ENCODE measurements at regions not wholly inside any gene's neighbourhood (a gene's known extent, or its start where the extent isn't known, plus 50 kb on each side); places are given as distances from the start of the nearest gene placed in this dataset.

DNA sequence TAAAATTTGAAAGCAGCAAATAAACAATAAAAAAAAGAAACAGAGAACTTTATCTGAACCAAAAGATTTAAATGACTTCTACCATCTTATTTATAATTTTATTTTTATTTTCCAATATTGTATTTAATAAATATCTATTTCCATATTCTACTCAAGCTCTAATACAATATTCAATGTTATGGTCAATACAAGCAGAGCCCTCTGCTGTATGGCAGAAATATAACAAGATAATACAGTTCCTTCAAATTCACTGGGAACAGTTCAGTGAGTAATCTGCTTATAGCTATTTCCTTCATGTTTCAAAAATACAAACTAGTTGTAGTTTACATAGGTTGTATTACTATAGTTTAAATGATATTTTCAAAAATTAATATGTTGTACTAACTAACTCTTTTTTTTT lies 332.7 kb downstream of the PRDM9 start:
- no peaks in the 10 kb centered on the region for H4K20me1 ChIP-seq (ENCODE audit: insufficient read depth, low read length)
- H2AFZ ChIP-seq (ENCODE audit: low read length): no peak overlapping the region
- no TSS peak for BruUV-seq (replicated peaks)
- 0 out of 2 replicates have a peak, but pooled peaks cover 3% of the 10 kb centered on the region for H3K9me3 ChIP-seq (ENCODE audit: low read length)
- H3K36me3 ChIP-seq (ENCODE audit: insufficient read depth, low read length): no peaks in the 10 kb centered on the region
- ChIA-PET POLR2A (interaction anchor here (0.5 kb wide), 1 partner anchor 174 kb away, joined by 3 read pairs; no protein-coding TSS in a partner anchor), CTCF (ENCODE audit: unreplicated experiment) (no interaction called here)
- H3K27ac ChIP-seq (ENCODE audit: low read depth, low read length, poor library complexity, severe bottlenecking): no peak overlapping the region
- DNase-seq (ENCODE audit: low spot score): no peak
- no peak overlapping the region for H3K4me3 ChIP-seq (ENCODE audit: low read depth, low read length, poor library complexity, severe bottlenecking)
- intact Hi-C loops (cut with micrococcal nuclease; ENCODE audit: unreplicated experiment): no loop called here
- no peaks in the 10 kb centered on the region for H3K4me1 ChIP-seq (ENCODE audit: insufficient read depth, low read length, poor library complexity, severe bottlenecking)
- no peaks in the 10 kb centered on the region for H3K9me2 ChIP-seq (ENCODE audit: insufficient read depth, low read length)
- TF ChIP-seq, protein P1, sequence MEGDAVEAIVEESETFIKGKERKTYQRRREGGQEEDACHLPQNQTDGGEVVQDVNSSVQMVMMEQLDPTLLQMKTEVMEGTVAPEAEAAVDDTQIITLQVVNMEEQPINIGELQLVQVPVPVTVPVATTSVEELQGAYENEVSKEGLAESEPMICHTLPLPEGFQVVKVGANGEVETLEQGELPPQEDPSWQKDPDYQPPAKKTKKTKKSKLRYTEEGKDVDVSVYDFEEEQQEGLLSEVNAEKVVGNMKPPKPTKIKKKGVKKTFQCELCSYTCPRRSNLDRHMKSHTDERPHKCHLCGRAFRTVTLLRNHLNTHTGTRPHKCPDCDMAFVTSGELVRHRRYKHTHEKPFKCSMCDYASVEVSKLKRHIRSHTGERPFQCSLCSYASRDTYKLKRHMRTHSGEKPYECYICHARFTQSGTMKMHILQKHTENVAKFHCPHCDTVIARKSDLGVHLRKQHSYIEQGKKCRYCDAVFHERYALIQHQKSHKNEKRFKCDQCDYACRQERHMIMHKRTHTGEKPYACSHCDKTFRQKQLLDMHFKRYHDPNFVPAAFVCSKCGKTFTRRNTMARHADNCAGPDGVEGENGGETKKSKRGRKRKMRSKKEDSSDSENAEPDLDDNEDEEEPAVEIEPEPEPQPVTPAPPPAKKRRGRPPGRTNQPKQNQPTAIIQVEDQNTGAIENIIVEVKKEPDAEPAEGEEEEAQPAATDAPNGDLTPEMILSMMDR (conservative IDR thresholded peaks at IDR 0.05; ENCODE audit: low read length): 0 out of 2 replicates have a peak, but pooled peaks have one; percentile 23
- no peak for TF ChIP-seq EZH2phosphoT487 (IDR thresholded peaks at IDR 0.05; ENCODE audit: borderline replicate concordance, low read depth, low read length)
- H3K79me2 ChIP-seq (ENCODE audit: insufficient read depth, low read depth, low read length): no peaks in the 10 kb centered on the region
- no peak overlapping the region for H3K4me2 ChIP-seq (ENCODE audit: low read length)

DNA sequence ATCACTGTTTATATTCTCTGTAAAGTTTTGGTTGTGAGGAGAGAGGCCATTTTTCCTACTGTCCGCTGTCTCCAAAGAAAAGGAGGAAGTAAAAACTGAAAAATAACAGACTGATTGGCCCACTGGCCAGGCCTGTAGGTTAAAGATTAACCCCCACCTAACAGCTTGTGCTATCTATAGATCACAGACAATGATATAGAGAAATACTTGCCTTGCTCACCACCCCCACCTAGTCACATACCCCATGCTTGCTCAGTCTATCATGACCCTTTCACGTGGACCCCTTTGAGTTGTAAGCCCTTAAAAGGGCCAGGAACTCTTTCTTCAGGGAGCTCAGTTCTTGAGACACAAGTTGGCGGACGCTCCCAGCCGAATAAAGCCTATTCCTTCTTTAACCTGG lies 357.4 kb downstream of the PRDM9 start:
- no peaks in the 10 kb centered on the region for H3K9me3 ChIP-seq (ENCODE audit: low read length)
- H3K9me2 ChIP-seq (ENCODE audit: insufficient read depth, low read length): no peaks in the 10 kb centered on the region
- no TSS peak for BruUV-seq (replicated peaks)
- no peaks in the 10 kb centered on the region for H3K79me2 ChIP-seq (ENCODE audit: insufficient read depth, low read depth, low read length)
- intact Hi-C loops (cut with micrococcal nuclease; ENCODE audit: unreplicated experiment): no loop called here
- CTCF ChIA-PET (ENCODE audit: unreplicated experiment): no interaction called here
- TF ChIP-seq, protein P1 (conservative IDR thresholded peaks at IDR 0.05; ENCODE audit: low read length): no peak
- no peak for TF ChIP-seq EZH2phosphoT487 (IDR thresholded peaks at IDR 0.05; ENCODE audit: borderline replicate concordance, low read depth, low read length)
- POLR2A ChIA-PET: interaction anchor here (0.7 kb wide), 1 partner anchor 85 kb away, joined by 3 read pairs; no protein-coding TSS in a partner anchor
- H3K4me2 ChIP-seq (ENCODE audit: low read length): no peak overlapping the region
- no peak overlapping the region for H3K4me3 ChIP-seq (ENCODE audit: low read depth, low read length, poor library complexity, severe bottlenecking)
- DNase-seq (ENCODE audit: low spot score): no peak
- H3K27ac ChIP-seq (ENCODE audit: low read depth, low read length, poor library complexity, severe bottlenecking): no peak overlapping the region
- H3K4me1 ChIP-seq (ENCODE audit: insufficient read depth, low read length, poor library complexity, severe bottlenecking): no peaks in the 10 kb centered on the region
- H4K20me1 ChIP-seq (ENCODE audit: insufficient read depth, low read length): no peaks in the 10 kb centered on the region
- H3K36me3 ChIP-seq (ENCODE audit: insufficient read depth, low read length): no peaks in the 10 kb centered on the region
- H2AFZ ChIP-seq (ENCODE audit: low read length): no peak overlapping the region

DNA sequence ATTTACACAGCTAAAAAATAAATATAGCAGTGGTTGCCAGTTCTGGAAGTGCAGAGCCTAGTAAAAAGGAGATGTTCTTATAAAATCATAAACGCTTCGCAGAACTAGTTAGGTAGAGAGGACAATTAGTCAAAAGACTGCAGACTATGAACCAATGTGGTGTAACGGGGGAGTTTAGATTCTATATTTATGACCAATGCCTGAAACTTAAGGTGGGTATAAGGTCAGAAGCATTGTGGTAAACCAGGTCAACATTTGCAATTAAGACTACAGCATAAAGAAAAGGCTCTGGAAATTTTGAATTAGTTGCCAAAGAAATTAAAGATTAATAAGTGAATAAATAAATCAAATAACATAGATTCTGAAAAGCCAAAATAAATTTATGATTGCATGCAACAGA lies 370.4 kb downstream of the PRDM9 start:
- TF ChIP-seq EZH2phosphoT487 (IDR thresholded peaks at IDR 0.05; ENCODE audit: borderline replicate concordance, low read depth, low read length): no peak
- TF ChIP-seq, protein P1 (conservative IDR thresholded peaks at IDR 0.05; ENCODE audit: low read length): no peak
- no peak overlapping the region for H3K4me3 ChIP-seq (ENCODE audit: low read depth, low read length, poor library complexity, severe bottlenecking)
- BruUV-seq (replicated peaks): no TSS peak
- DNase-seq (ENCODE audit: low spot score): no peak
- no peak overlapping the region for H2AFZ ChIP-seq (ENCODE audit: low read length)
- intact Hi-C loops (cut with micrococcal nuclease; ENCODE audit: unreplicated experiment): no loop called here
- H3K4me1 ChIP-seq (ENCODE audit: insufficient read depth, low read length, poor library complexity, severe bottlenecking): no peaks in the 10 kb centered on the region
- H3K36me3 ChIP-seq (ENCODE audit: insufficient read depth, low read length): no peaks in the 10 kb centered on the region
- no peaks in the 10 kb centered on the region for H4K20me1 ChIP-seq (ENCODE audit: insufficient read depth, low read length)
- H3K9me3 ChIP-seq (ENCODE audit: low read length): no peaks in the 10 kb centered on the region
- ChIA-PET POLR2A (interaction anchor here (0.6 kb wide), 1 partner anchor 314 kb away, joined by 4 read pairs; no protein-coding TSS in a partner anchor), CTCF (ENCODE audit: unreplicated experiment) (no interaction called here)
- no peaks in the 10 kb centered on the region for H3K9me2 ChIP-seq (ENCODE audit: insufficient read depth, low read length)
- no peak overlapping the region for H3K27ac ChIP-seq (ENCODE audit: low read depth, low read length, poor library complexity, severe bottlenecking)
- no peak overlapping the region for H3K4me2 ChIP-seq (ENCODE audit: low read length)
- H3K79me2 ChIP-seq (ENCODE audit: insufficient read depth, low read depth, low read length): no peaks in the 10 kb centered on the region

Measured in OCI-LY7 (cell line).